ENCODE measurements at regions not wholly inside any gene's neighbourhood (a gene's known extent, or its start where the extent isn't known, plus 50 kb on each side); places are given as distances from the start of the nearest gene placed in this dataset.

GRCh38 chr10:129123428-129123827 lies 343.6 kb upstream of the MGMT start:
- H3K4me3 ChIP-seq (ENCODE audit: low read depth, low read length), result no peak overlapping the region
- no peak for TF ChIP-seq CTCF (IDR thresholded peaks at IDR 0.05; ENCODE audit: borderline replicate concordance, insufficient read depth, low read depth, low read length)

- no peak for TF ChIP-seq CTCF (IDR thresholded peaks at IDR 0.05; ENCODE audit: borderline replicate concordance, insufficient read depth, low read depth, low read length)
- H3K4me3 ChIP-seq (ENCODE audit: low read depth, low read length), result no peak overlapping the region
Observed at GRCh38 chr10:129126982-129127381, 340.1 kb upstream of the MGMT start.

GRCh38 chr10:129131457-129132132 lies 335.4 kb upstream of the MGMT start:
- TF ChIP-seq CTCF (IDR thresholded peaks at IDR 0.05; ENCODE audit: borderline replicate concordance, insufficient read depth, low read depth, low read length), result no peak
- H3K4me3 ChIP-seq (ENCODE audit: low read depth, low read length), result no peak overlapping the region

- no peak overlapping the region for H3K4me3 ChIP-seq (ENCODE audit: low read depth, low read length)
- no peak for TF ChIP-seq CTCF (IDR thresholded peaks at IDR 0.05; ENCODE audit: borderline replicate concordance, insufficient read depth, low read depth, low read length)
Observed at GRCh38 chr10:129133856-129134255, 333.2 kb upstream of the MGMT start.

GRCh38 chr10:129134371-129134770 lies 332.7 kb upstream of the MGMT start:
- TF ChIP-seq CTCF (IDR thresholded peaks at IDR 0.05; ENCODE audit: borderline replicate concordance, insufficient read depth, low read depth, low read length), result no peak
- no peak overlapping the region for H3K4me3 ChIP-seq (ENCODE audit: low read depth, low read length)

- no peak for TF ChIP-seq CTCF (IDR thresholded peaks at IDR 0.05; ENCODE audit: borderline replicate concordance, insufficient read depth, low read depth, low read length)
- H3K4me3 ChIP-seq (ENCODE audit: low read depth, low read length), result no peak overlapping the region
Observed at GRCh38 chr10:129135624-129136023, 331.4 kb upstream of the MGMT start.

GRCh38 chr10:129136074-129136473 lies 331.0 kb upstream of the MGMT start:
- no peak for TF ChIP-seq CTCF (IDR thresholded peaks at IDR 0.05; ENCODE audit: borderline replicate concordance, insufficient read depth, low read depth, low read length)
- H3K4me3 ChIP-seq (ENCODE audit: low read depth, low read length), result no peak overlapping the region
